ENCODE measurements at regions not wholly inside any gene's neighbourhood (a gene's known extent, or its start where the extent isn't known, plus 50 kb on each side); places are given as distances from the start of the nearest gene placed in this dataset.

GRCh38 chr14:88947646-88948598 is 123.5 kb downstream of the TTC8 start (continued):
- no peak for TF ChIP-seq CHD7 (IDR thresholded peaks at IDR 0.05; ENCODE audit: insufficient replicate concordance, low read length)
- TF ChIP-seq SIX5 (IDR thresholded peaks at IDR 0.05; ENCODE audit: low read depth, low read length), result no peak

Measured in H1 (cell line).